ENCODE measurements at regions not wholly inside any gene's neighbourhood (a gene's known extent, or its start where the extent isn't known, plus 50 kb on each side); places are given as distances from the start of the nearest gene placed in this dataset.
A peak's percentile ranks its signal among the peaks of the same experiment; 100 is the strongest.

GRCh38 chr5:33267801-33268200, 173.0 kb upstream of the TARS1 start:
- peaks cover 19% of the 10 kb centered on the region for H3K9me3 Mint-ChIP-seq (ENCODE audit: low read depth)
- H3K27ac Mint-ChIP-seq (ENCODE audit: unreplicated experiment), result no peak overlapping the region
- no peaks in the 10 kb centered on the region for H3K27me3 Mint-ChIP-seq (ENCODE audit: low read depth)
- no peak for TF ChIP-seq CTCF (IDR thresholded peaks at IDR 0.05)
- no peak overlapping the region for H3K4me3 Mint-ChIP-seq (ENCODE audit: unreplicated experiment)
- peaks cover 31% of the 10 kb centered on the region for H3K4me1 Mint-ChIP-seq (ENCODE audit: low read depth)
- H3K36me3 Mint-ChIP-seq (ENCODE audit: low read depth), result peaks cover 13% of the 10 kb centered on the region
- no peak for DNase-seq (ENCODE audit: low spot score)

- no peaks in the 10 kb centered on the region for H3K27me3 Mint-ChIP-seq (ENCODE audit: low read depth)
- peaks cover 13% of the 10 kb centered on the region for H3K36me3 Mint-ChIP-seq (ENCODE audit: low read depth)
- peaks cover 33% of the 10 kb centered on the region for H3K4me1 Mint-ChIP-seq (ENCODE audit: low read depth)
- no peak overlapping the region for H3K27ac Mint-ChIP-seq (ENCODE audit: unreplicated experiment)
- no peak for TF ChIP-seq CTCF (IDR thresholded peaks at IDR 0.05)
- no peak overlapping the region for H3K4me3 Mint-ChIP-seq (ENCODE audit: unreplicated experiment)
- peaks cover 18% of the 10 kb centered on the region for H3K9me3 Mint-ChIP-seq (ENCODE audit: low read depth)
- DNase-seq (ENCODE audit: low spot score), result no peak
These were observed 172.4 kb upstream of the TARS1 start for GRCh38 chr5:33268374-33268773.

GRCh38 chr5:33270671-33271070, 170.1 kb upstream of the TARS1 start:
- Mint-ChIP-seq H3K36me3 (ENCODE audit: low read depth) (no peaks in the 10 kb centered on the region), H3K27ac (ENCODE audit: unreplicated experiment) (no peak overlapping the region), H3K27me3 (ENCODE audit: low read depth) (no peaks in the 10 kb centered on the region), H3K4me1 (ENCODE audit: low read depth) (peaks cover 44% of the 10 kb centered on the region), H3K9me3 (ENCODE audit: low read depth) (peaks cover 5% of the 10 kb centered on the region), H3K4me3 (ENCODE audit: unreplicated experiment) (no peak overlapping the region)
- TF ChIP-seq CTCF (IDR thresholded peaks at IDR 0.05), result no peak
- no peak for DNase-seq (ENCODE audit: low spot score)

GRCh38 chr5:33271606-33272005, 169.2 kb upstream of the TARS1 start:
- H3K36me3 Mint-ChIP-seq (ENCODE audit: low read depth), result no peaks in the 10 kb centered on the region
- no peak overlapping the region for H3K4me3 Mint-ChIP-seq (ENCODE audit: unreplicated experiment)
- TF ChIP-seq CTCF (IDR thresholded peaks at IDR 0.05), result no peak
- peaks cover 5% of the 10 kb centered on the region for H3K9me3 Mint-ChIP-seq (ENCODE audit: low read depth)
- peak overlapping the region; percentile 33 for H3K27ac Mint-ChIP-seq (ENCODE audit: unreplicated experiment)
- peaks cover 54% of the 10 kb centered on the region for H3K4me1 Mint-ChIP-seq (ENCODE audit: low read depth)
- H3K27me3 Mint-ChIP-seq (ENCODE audit: low read depth), result no peaks in the 10 kb centered on the region
- no peak for DNase-seq (ENCODE audit: low spot score)

- Mint-ChIP-seq H3K27ac (ENCODE audit: unreplicated experiment) (peak overlapping the region; percentile 82), H3K4me1 (ENCODE audit: low read depth) (peaks cover 60% of the 10 kb centered on the region)
- DNase-seq (ENCODE audit: low spot score), result no peak
These were observed 168.5 kb upstream of the TARS1 start for GRCh38 chr5:33272288-33272687.

More at GRCh38 chr5:33272288-33272687, 168.5 kb upstream of the TARS1 start:
- H3K36me3 Mint-ChIP-seq (ENCODE audit: low read depth), result no peaks in the 10 kb centered on the region
- TF ChIP-seq CTCF (IDR thresholded peaks at IDR 0.05), result no peak
- H3K9me3 Mint-ChIP-seq (ENCODE audit: low read depth), result peaks cover 5% of the 10 kb centered on the region
- no peaks in the 10 kb centered on the region for H3K27me3 Mint-ChIP-seq (ENCODE audit: low read depth)
- no peak overlapping the region for H3K4me3 Mint-ChIP-seq (ENCODE audit: unreplicated experiment)
